Stomach (tissue), 8 donors: ENCODE measurements at regions not wholly inside any gene's neighbourhood (a gene's known extent, or its start where the extent isn't known, plus 50 kb on each side); places are given as distances from the start of the nearest gene placed in this dataset.
A peak's percentile ranks its signal among the peaks of the same experiment; 100 is the strongest.

Source experiments
- DNase-seq, 2 donors: peaks; one replicate each; pipeline versions ENCODE4 v3.0.0 to v3.0.0-alpha.2; 2013 to 2019
- H3K27ac ChIP-seq, 5 donors: fragments of 200-600 bp in 4 of 5; sonication (generic) in 4 of 5; one replicate each; pipeline ENCODE4 v1.5.1; 2013 to 2019; ENCODE audit warnings: mild to moderate bottlenecking in 1 of 5, moderate library complexity in 1 of 5
- H3K27me3 ChIP-seq, 3 donors: fragments of 200-600 bp; sonication (generic); one replicate each; pipeline ENCODE4 v1.5.1; 2017 to 2019; ENCODE audit warnings: mixed run types in 1 of 3
- H3K36me3 ChIP-seq, 4 donors: fragments of 200-600 bp; sonication (generic); 1 replicate in 3 of 4; 2 replicates in 1 of 4; pipeline ENCODE4 v1.5.1; 2016 to 2019
- H3K4me1 ChIP-seq, 4 donors: fragments of 200-600 bp; sonication (generic); one replicate each; pipeline ENCODE4 v1.5.1; 2016 to 2019
- H3K4me3 ChIP-seq, 4 donors: fragments of 200-600 bp; sonication (generic) in 3 of 4; one replicate each; pipeline ENCODE4 v1.5.1; 2016 to 2019; ENCODE audit warnings: mild to moderate bottlenecking in 1 of 4
- H3K9me3 ChIP-seq, 4 donors: fragments of 200-600 bp; sonication (generic); one replicate each; pipeline ENCODE4 v1.5.1; 2016 to 2019
- EP300 ChIP-seq: sonication (generic); formaldehyde crosslinking; IDR thresholded peaks from one replicate; pipeline ENCODE4 v1.6.1; 2017; ENCODE audit warnings: antibody characterized with exemption
- POLR2A ChIP-seq, 4 donors: fragments of 450-650 bp; IDR thresholded peaks; one replicate each; pipeline ENCODE4 v1.6.1; 2016; ENCODE audit warnings: antibody characterized with exemption in 4 of 4, control low read depth in 2 of 4, mild to moderate bottlenecking in 1 of 4, moderate library complexity in 1 of 4
- POLR2AphosphoS5 ChIP-seq, 3 donors: sonication (generic); formaldehyde crosslinking; IDR thresholded peaks; one replicate each; pipeline ENCODE4 v1.6.1; 2016; ENCODE audit warnings: antibody characterized with exemption in 3 of 3
- WGBS, 5 donors: extraction: QIAGEN DNeasy Blood & Tissue Kit in 3 of 5; methylation state at CpG; one replicate each; pipeline versions ENCODE4 v1.1.5 to v1.1.7; 2013 to 2018; 5-methylcytosine and 5-hydroxymethylcytosine counted together
- intact Hi-C: fragments of 100-400 bp; cut with DNase I; formaldehyde crosslinking; loops from one replicate; pipeline ENCODE4 v1.15.1; 2023; ENCODE audit warnings: low total_unique reads
- TF ChIP-seq, protein P1 (sequence below), 7 experiments: fragments of 450-650 bp in 4 of 7; fragments of 200-600 bp in 3 of 7; sonication (generic) in 3 of 7; IDR thresholded peaks; one replicate each; pipeline ENCODE4 v1.5.1; 2016 to 2019; ENCODE audit warnings: antibody characterized with exemption in 7 of 7, control low read depth in 2 of 7, mild to moderate bottlenecking in 1 of 7
- donor health status: healthy with polysubstance abuse.
- donor health status: Bipolar disorder and iron deficiency.
- donor health status: healthy.

DNA sequence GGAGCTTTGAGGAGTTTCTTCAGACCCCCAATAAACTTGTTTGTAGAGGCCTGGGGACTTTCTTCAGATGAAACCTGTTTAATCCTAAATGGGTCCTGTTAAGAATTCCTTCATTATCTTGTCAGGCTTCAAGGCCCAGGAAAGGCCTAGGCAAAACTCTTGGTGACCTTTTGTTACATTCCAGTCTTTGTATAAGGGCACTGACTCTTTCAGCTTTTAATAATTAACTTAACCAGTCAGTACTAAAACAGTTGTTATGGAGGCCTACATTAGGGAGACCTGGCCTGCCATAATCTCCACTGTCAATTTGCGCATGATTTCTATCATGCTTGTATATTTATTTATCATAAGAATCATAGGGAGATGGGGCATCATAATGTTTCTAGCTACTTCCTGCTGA is 110.2 kb downstream of the FCRL5 start:
- no peaks in the 10 kb centered on the region for H3K36me3 ChIP-seq
- no peak overlapping the region for H3K4me3 ChIP-seq
- intact Hi-C loops: no loop called here
- no peak overlapping the region for H3K27ac ChIP-seq
- peaks cover 0 to 5% (median 0%) of the 10 kb centered on the region in 4 donors for H3K4me1 ChIP-seq
- 35 to 69% (median 48%) methylated on average over 1 of the region's 1 CpG for WGBS, 5 donors
- no peaks in the 10 kb centered on the region for H3K27me3 ChIP-seq
- peak in 1 of 2 donors; percentile 18 for DNase-seq
- no peaks in the 10 kb centered on the region for H3K9me3 ChIP-seq
- TF ChIP-seq EP300 (no peak), POLR2AphosphoS5 (IDR thresholded peaks at IDR 0.05) (no peak), POLR2A (IDR thresholded peaks at IDR 0.05) (no peak)
- TF ChIP-seq, protein P1, sequence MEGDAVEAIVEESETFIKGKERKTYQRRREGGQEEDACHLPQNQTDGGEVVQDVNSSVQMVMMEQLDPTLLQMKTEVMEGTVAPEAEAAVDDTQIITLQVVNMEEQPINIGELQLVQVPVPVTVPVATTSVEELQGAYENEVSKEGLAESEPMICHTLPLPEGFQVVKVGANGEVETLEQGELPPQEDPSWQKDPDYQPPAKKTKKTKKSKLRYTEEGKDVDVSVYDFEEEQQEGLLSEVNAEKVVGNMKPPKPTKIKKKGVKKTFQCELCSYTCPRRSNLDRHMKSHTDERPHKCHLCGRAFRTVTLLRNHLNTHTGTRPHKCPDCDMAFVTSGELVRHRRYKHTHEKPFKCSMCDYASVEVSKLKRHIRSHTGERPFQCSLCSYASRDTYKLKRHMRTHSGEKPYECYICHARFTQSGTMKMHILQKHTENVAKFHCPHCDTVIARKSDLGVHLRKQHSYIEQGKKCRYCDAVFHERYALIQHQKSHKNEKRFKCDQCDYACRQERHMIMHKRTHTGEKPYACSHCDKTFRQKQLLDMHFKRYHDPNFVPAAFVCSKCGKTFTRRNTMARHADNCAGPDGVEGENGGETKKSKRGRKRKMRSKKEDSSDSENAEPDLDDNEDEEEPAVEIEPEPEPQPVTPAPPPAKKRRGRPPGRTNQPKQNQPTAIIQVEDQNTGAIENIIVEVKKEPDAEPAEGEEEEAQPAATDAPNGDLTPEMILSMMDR (IDR thresholded peaks at IDR 0.05): no peak

DNA sequence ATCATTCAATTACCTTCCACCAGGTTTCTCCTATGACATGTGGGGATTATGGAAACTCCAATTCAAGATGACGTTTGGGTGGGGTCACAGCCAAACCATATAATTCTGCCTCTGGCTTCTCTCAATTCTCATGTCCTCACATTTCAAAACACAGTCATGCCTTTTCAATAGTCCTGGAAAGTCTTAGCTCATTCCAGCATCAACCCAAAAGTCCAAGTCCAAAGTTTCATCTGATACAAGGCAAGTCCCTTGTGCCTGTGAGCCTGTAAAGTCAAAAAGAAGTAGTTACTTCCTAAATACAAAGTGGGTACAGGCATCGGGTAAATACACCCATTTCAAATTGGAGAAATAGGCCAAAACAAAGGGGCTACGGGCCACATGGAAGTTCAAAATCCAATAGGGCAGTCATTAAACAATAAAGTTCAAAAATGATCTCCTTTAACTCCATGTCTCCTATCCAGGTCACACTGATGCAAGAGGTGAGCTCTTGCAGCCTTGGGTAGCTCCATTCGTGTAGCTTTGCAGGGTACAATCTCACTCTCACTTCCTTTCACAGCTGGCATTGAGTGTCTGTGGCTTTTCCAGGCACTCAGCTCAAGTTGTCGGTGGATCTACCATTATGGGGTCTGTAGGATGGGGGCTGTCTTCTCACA is 112.9 kb downstream of the FCRL5 start:
- DNase-seq: no peak
- Histone ChIP-seq H3K27me3 (no peaks in the 10 kb centered on the region), H3K4me1 (peaks cover 0 to 5% (median 0%) of the 10 kb centered on the region in 4 donors), H3K27ac (no peak overlapping the region), H3K9me3 (no peaks in the 10 kb centered on the region), H3K4me3 (no peak overlapping the region), H3K36me3 (no peaks in the 10 kb centered on the region)
- 77 to 90% (median 81%) methylated on average over 5 of the region's 5 CpGs for WGBS, 5 donors
- no peak for TF ChIP-seq POLR2AphosphoS5 (IDR thresholded peaks at IDR 0.05)
- no peak for TF ChIP-seq EP300
- TF ChIP-seq, protein P1 (IDR thresholded peaks at IDR 0.05): no peak
- TF ChIP-seq POLR2A (IDR thresholded peaks at IDR 0.05): no peak
- intact Hi-C loops: no loop called here

DNA sequence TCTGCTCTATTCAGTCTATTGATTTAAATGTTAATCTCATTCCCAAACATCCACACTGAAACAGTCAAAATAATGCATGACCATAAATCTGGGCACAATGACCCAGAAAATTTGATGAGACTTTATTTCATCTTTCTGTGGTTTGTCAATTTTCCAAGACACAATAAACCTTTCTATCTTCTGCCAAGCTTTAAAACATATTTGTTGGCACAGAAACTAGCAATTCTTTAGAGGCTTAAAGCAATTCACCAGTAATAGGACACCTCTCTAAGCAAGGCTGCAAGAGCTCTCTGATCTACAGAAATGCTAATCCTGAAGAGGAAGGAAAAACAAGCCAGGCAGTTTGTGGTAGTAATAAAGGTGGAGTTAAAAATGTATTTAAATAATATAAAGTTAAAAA is 113.7 kb downstream of the FCRL5 start:
- DNase-seq: no peak
- no peak overlapping the region for H3K27ac ChIP-seq
- H3K4me3 ChIP-seq: no peak overlapping the region
- TF ChIP-seq POLR2AphosphoS5 (IDR thresholded peaks at IDR 0.05): no peak
- no peak for TF ChIP-seq POLR2A (IDR thresholded peaks at IDR 0.05)
- TF ChIP-seq, protein P1 (IDR thresholded peaks at IDR 0.05): no peak
- TF ChIP-seq EP300: no peak
- H3K27me3 ChIP-seq: no peaks in the 10 kb centered on the region
- no peaks in the 10 kb centered on the region for H3K9me3 ChIP-seq
- intact Hi-C loops: no loop called here
- H3K4me1 ChIP-seq: peaks cover 0 to 5% (median 0%) of the 10 kb centered on the region in 4 donors
- no peaks in the 10 kb centered on the region for H3K36me3 ChIP-seq

GRCh38 chr1:157438146-157438545 is 114.2 kb downstream of the FCRL5 start:
- Histone ChIP-seq H3K4me3 (no peak overlapping the region), H3K4me1 (peaks cover 0 to 5% (median 0%) of the 10 kb centered on the region in 4 donors), H3K27me3 (no peaks in the 10 kb centered on the region), H3K9me3 (no peaks in the 10 kb centered on the region), H3K36me3 (no peaks in the 10 kb centered on the region), H3K27ac (no peak overlapping the region)
- intact Hi-C loops: no loop called here
- TF ChIP-seq POLR2AphosphoS5 (IDR thresholded peaks at IDR 0.05) (no peak), POLR2A (IDR thresholded peaks at IDR 0.05) (no peak), EP300 (no peak)
- TF ChIP-seq, protein P1 (IDR thresholded peaks at IDR 0.05): no peak
- 54 to 75% (median 69%) methylated on average over 1 of the region's 1 CpG for WGBS, 5 donors
- peak in 1 of 2 donors; percentile 20 for DNase-seq
